ENCODE measurements at regions not wholly inside any gene's neighbourhood (a gene's known extent, or its start where the extent isn't known, plus 50 kb on each side); places are given as distances from the start of the nearest gene placed in this dataset.
"Not testable (repeated sequence)": the region's sequence is repeated elsewhere in the genome, so short reads cannot be mapped to it uniquely, and the experiment has no call there.

GRCh38 chr20:56765172-56766073 is 136.3 kb downstream of the TFAP2C start:
- no peak for DNase-seq (ENCODE audit: low read depth in 2 of 3, low spot score in 2 of 3)

DNA sequence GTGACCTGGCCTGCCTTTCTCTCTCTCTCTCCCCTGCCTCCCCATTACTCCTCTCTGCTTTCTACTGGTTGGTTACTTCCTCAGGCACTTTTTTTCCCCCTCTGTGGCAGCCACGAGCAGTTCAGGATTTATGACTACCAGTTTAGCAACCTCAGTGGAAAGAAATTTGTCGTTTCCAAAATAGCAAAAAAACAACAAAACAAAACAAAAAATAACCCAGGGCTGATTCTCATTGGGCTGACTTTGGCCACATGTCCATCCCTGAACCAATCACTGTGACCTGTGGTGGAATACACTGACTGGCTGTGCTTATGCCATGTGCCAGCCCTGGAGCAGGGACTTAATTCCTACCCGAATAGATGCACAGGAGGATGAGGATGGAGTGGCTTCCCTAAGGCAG is 137.4 kb downstream of the TFAP2C start:
- no peak for DNase-seq (ENCODE audit: low read depth in 2 of 3, low spot score in 2 of 3)

DNA sequence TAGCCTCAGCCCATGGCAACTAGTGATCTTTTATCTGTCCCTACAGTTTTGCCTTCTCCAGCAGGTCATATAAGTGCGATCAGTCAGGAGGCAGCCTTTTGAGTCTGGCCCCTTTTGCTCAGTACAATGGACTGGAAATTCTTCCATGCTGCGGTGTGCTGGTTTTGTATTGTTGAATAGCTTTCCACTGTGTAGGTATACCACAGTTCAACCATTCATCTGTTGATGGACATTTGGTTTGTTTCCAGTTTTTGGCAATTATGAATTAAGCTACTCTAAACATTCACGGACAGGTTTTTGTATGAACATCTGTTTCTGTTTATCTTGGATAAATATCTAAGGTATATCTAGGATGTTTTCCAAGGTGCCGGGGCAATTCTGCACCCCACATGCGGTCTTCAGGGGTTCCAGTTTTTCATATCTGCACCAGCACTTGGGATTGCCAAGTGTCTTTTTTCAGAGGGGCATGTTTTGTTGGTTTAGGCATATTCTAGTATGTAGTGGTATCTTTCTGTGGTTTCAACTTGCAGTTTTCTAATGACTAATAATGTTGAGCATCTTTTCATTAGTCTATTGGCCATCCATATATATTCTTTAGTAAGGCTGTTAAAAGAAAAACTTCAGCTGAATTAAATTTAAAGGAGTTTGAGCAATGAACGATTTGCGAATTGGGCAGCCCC is 141.0 kb downstream of the TFAP2C start:
- no peak for DNase-seq (ENCODE audit: low read depth in 2 of 3, low spot score in 2 of 3)

DNA sequence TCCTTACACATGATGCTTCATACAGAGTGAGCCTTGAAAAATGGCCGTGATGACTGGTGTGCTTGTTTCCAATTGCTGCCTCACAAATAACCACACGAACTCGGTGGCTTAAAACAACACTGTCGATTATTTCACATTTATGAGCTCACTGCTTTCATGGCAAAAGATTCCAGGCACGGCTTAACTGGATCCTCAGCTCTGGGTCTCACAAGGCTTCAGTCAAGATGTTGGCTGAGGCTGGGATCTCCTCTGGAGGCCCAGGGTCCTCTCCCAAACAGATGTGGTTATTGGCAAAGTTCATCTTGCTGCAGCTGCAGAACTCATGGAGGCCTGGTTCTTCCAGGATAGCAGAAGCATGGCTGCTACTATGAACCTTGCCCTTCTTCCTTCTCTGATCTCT is 144.6 kb downstream of the TFAP2C start:
- DNase-seq (ENCODE audit: low read depth in 2 of 3, low spot score in 2 of 3), result no peak

DNA sequence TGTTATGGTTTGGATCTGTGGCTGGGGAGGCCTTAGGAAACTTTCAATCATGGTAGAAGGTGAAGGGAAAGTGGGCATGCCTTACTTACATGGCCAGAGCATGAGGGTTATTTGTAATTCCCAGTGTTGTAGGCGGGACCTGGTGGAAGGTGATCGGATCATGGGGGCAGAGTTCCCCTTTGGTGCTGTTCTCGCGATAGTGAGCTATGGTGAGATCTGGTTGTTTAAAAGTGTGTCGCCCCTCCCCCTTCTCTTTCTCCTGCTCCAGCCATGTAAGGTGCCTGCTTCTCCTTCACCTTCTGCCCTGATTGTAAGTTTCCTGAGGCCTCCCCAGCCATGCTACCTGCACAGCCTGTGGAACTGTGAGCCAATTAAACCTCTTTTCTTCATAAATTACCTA is 145.8 kb downstream of the TFAP2C start:
- DNase-seq (ENCODE audit: low read depth in 2 of 3, low spot score in 2 of 3), result no peak

- no peak for DNase-seq (ENCODE audit: low read depth in 2 of 3, low spot score in 2 of 3)
Observed at GRCh38 chr20:56776345-56776744, 147.2 kb downstream of the TFAP2C start.

DNA sequence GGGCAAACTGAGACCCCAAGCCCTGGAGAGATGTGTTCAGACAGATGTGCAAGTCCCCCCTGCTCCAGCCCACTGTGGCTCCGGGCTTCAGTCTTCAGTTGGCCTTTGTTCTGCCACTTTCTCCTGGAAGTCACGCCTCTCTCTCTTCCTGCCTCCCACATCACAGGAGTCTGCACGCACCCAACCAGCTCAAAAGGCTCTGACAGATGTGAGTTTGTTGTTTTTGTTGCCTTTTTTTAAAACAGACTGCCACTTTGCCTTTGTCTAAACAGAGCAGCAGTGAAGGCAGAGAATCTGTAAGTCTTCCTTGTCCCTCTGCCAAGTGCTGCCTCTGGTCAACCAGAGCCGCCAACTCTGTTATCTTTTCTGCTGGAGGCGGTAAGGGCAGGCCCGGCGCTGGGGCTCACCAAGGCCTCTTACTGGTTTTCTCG is 149.7 kb downstream of the TFAP2C start:
- no peak for DNase-seq (ENCODE audit: low read depth in 2 of 3, low spot score in 2 of 3)

DNA sequence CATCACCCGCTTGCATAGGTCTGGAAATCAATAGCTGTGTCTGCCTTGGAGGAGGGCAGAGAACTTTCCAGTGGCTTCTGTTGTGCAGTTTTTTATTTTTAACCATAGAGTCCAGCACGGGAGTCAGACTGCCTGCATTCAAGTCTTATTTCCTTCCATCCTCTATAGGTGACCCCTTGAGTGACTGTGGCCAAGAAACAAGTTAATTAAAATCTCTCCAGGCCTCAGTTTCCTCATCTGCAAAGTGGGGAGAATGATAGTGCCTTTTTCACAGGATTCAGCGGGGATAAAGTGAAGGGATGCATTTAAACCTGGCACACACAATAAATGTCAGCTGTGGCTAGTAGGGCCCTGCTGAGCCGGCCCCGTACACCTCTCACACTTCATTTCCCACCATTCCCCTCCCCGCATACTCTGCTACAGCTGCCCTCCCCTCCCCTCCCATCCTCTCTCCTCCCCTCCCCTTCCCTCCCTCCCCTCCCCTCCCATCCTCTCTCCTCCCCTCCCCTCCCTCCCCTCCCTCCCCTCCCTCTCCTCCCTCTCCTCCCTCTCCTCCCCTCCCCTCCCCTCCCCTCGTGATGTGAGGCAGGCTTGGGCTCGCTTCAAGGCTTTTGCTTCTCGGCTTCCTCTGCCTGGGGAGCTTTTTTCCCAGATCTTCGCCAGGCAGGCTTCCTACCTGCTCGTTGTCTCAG is 150.5 kb downstream of the TFAP2C start:
- no peak for DNase-seq (ENCODE audit: low read depth in 2 of 3, low spot score in 2 of 3)

GRCh38 chr20:56780266-56780665 is 151.2 kb downstream of the TFAP2C start:
- DNase-seq (ENCODE audit: low read depth in 2 of 3, low spot score in 2 of 3), result no peak

DNA sequence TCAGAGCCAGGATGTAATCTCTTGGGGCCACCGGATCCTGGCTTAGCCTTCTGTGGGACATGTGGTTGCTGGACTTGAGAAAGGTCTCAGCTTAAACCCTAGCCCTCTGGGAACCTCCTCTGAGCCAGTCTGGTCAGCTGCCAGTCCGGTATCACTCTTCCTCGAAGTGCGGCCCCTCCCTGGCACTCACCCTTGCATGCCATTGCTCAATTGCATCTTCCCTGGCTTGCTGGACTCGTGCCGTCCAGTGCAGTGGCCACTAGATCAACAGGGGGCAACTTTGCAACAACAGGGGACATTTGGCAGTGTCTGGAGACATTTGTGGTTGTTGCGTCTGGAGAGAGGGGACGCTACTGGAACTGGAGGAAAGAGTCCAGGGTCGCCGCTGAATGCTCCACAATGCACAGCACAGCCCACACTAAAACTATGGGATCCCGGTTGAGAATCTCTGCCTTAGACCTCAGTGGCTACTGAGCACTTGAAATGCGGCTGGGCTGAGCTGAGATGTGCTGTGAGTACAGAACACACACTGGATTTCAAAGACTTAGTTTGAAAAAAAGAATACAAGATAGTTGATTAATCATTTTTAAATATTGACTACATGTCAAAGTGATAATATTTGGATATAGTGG is 152.1 kb downstream of the TFAP2C start:
- no peak for DNase-seq (ENCODE audit: low read depth in 2 of 3, low spot score in 2 of 3)

DNA sequence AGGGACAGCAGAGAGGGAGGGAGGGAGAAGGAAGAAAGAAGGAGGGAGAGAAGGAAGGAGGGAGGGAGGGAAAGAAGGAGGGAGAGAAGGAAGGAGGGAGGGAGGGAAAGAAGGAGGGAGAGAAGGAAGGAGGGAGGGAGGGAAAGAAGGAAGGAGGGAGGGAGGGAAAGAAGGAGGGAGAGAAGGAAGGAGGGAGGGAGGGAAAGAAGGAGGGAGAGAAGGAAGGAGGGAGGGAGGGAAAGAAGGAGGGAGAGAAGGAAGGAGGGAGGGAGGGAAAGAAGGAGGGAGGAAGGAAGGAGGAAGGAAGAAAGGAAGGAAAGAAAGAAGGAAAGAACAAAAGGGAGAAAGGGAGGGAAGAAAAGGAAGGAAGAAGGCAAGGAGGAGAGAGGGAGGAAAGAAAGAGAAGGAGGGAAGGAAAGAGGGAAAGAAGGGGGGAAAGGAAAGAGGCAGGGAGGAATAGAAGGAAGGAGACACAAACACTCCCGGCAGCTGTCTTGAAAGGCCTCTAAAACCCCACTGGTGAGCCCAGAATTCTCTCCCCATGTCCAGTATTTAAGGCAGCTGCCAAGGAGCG is 153.0 kb downstream of the TFAP2C start:
- not testable (repeated sequence) for DNase-seq (ENCODE audit: low read depth in 2 of 3, low spot score in 2 of 3)

- not testable (repeated sequence) for DNase-seq (ENCODE audit: low read depth in 2 of 3, low spot score in 2 of 3)
Observed at GRCh38 chr20:56782814-56783213, 153.7 kb downstream of the TFAP2C start.

- DNase-seq (ENCODE audit: low read depth in 2 of 3, low spot score in 2 of 3), result no peak
Observed at GRCh38 chr20:56783826-56784225, 154.7 kb downstream of the TFAP2C start.

- DNase-seq (ENCODE audit: low read depth in 2 of 3, low spot score in 2 of 3), result no peak
Observed at GRCh38 chr20:56786503-56786902, 157.4 kb downstream of the TFAP2C start.

- no peak for DNase-seq (ENCODE audit: low read depth in 2 of 3, low spot score in 2 of 3)
Observed at GRCh38 chr20:56788041-56788670, 159.1 kb downstream of the TFAP2C start.

DNA sequence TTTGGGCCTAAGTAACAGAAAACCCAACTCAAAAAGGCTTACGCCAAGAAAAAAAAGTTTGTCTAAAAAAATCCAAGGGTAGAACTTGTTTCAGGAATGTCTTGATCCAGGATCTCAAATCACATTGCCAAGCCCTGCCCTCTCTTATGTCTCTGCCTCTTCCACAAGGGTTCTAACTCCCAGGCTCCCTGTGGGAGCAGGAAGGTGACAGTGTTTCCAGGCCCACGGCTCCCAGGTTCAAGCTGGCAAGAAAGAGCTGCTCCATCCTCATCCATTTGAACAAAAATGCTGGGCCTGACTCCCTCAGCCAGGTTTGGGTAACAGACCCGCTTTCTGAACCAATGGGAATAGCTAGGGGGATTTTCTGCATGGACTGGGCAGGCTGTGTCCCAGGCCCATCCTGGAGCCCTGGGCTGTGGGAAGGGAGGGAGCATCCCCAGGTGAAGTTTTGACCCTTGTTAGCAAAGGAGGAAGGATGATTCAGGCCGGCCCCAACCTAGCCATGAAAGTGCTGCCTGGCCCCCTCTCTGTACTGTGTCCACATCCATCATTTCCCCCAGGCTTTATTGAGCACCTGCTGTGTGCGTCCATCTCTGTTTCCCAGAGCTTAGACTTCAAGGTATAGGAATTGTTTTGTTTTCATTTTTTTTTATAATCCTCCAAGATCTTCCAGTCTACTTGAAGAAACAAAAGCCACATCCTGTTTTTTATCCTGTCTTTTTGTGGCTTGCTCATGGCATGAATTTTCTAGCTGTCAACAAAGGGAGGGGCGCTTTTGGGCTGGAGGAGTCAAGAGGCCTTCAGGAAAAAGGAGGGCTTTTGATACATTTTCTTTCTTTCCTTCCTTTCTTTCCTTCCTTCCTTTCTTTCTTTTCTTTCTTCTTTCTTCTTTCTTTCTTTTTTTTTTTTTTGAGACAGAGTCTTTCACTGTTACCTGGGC is 159.8 kb downstream of the TFAP2C start:
- no peak for DNase-seq (ENCODE audit: low read depth in 2 of 3, low spot score in 2 of 3)

DNA sequence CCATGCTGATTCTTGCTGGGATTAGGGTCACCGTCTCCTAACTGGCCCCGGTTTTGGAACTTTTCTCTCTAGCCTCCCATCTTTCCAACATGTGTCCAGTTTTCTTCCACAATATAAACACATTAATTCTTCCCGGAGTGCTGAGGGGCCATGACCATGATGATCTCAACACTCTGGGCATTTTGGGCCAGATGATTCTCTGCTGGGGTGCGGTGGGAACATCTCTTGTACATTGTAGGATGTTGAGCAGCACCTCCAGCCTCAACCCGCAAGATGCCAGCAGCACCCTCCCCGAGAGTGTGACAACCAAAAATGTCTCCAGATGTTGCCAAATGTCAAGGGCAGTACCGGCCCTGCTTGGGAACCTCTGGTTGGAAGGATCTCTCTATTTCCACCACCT is 164.8 kb downstream of the TFAP2C start:
- no peak for DNase-seq (ENCODE audit: low read depth in 2 of 3, low spot score in 2 of 3)

DNA sequence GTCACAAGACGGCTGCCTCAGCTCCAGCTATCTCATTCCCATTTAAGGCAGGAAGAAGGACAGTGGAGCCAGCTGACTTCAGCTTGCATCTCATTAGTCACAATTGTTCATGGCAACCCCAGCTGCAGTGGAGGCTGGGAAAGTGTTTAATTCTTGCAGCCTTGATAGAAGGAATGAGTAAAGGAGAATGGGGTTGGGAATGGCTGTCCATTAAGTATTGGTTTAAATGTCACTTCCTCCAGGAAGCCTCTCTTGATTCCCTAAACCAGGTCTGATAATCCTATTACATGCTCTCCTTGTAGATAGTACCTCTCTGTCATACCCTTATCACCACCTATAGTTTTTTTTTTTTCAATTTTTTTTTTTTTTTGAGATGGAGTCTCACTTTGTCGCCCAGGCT is 166.4 kb downstream of the TFAP2C start:
- DNase-seq (ENCODE audit: low read depth in 2 of 3, low spot score in 2 of 3), result no peak

DNA sequence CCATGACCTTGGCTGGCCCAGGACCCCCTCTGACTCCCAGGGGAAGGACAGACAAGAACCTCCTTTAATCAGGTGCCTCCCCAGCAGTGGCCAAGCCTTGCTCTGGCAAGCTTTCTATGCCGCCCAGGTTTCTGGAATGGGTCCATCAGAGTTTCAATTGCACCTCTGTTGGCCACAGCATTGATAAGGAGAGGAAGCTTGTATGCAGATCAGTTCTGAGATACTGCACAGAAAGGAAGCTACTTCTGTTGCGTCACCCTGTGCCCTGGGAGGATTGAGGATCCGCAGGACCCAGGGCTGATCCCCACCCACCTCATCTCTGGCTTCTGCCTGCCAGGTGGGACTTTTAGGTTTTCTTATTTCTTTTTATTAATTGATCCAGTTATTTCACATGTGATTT is 167.2 kb downstream of the TFAP2C start:
- DNase-seq (ENCODE audit: low read depth in 2 of 3, low spot score in 2 of 3), result no peak
